HG03558 (cell line): ENCODE measurements at regions not wholly inside any gene's neighbourhood (a gene's known extent, or its start where the extent isn't known, plus 50 kb on each side); places are given as distances from the start of the nearest gene placed in this dataset.

Experiments used
- ATAC-seq: cut with Tn5 transposase; IDR thresholded peaks from one replicate; pipeline ENCODE4 v1.9.1; 2021; ENCODE audit warnings: moderate number of reproducible peaks; ENCODE audit not compliant: unreplicated experiment; ENCODE audit errors: extremely low read depth

GRCh38 chr10:107383357-107383756, 218.9 kb upstream of the SORCS1 start:
- no peak for ATAC-seq

GRCh38 chr10:107379601-107380000, 215.1 kb upstream of the SORCS1 start:
- no peak for ATAC-seq

- ATAC-seq = no peak
These were observed 207.3 kb upstream of the SORCS1 start for GRCh38 chr10:107371801-107372200.

GRCh38 chr10:107364872-107365271, 200.4 kb upstream of the SORCS1 start:
- ATAC-seq = no peak

GRCh38 chr10:107362306-107362705, 197.8 kb upstream of the SORCS1 start:
- ATAC-seq = no peak

- ATAC-seq = no peak
These were observed 192.5 kb upstream of the SORCS1 start for GRCh38 chr10:107357033-107357432.

GRCh38 chr10:107356396-107356795, 191.9 kb upstream of the SORCS1 start:
- no peak for ATAC-seq

GRCh38 chr10:107342711-107343110, 178.2 kb upstream of the SORCS1 start:
- ATAC-seq = no peak

GRCh38 chr10:107341281-107341680, 176.8 kb upstream of the SORCS1 start:
- no peak for ATAC-seq

- no peak for ATAC-seq
These were observed 175.8 kb upstream of the SORCS1 start for GRCh38 chr10:107340326-107340725.

GRCh38 chr10:107336061-107336460, 171.6 kb upstream of the SORCS1 start:
- no peak for ATAC-seq

- ATAC-seq = no peak
These were observed 153.1 kb upstream of the SORCS1 start for GRCh38 chr10:107317592-107317991.

- ATAC-seq = no peak
These were observed 138.7 kb upstream of the SORCS1 start for GRCh38 chr10:107303203-107303602.

- ATAC-seq = no peak
These were observed 135.1 kb upstream of the SORCS1 start for GRCh38 chr10:107299606-107300005.

- ATAC-seq = no peak
These were observed 119.7 kb upstream of the SORCS1 start for GRCh38 chr10:107284187-107284586.

- ATAC-seq = no peak
These were observed 115.8 kb upstream of the SORCS1 start for GRCh38 chr10:107280293-107280692.

GRCh38 chr10:107277591-107277990, 113.1 kb upstream of the SORCS1 start:
- no peak for ATAC-seq

- no peak for ATAC-seq
These were observed 111.3 kb upstream of the SORCS1 start for GRCh38 chr10:107275806-107276205.

GRCh38 chr10:107269626-107270025, 105.1 kb upstream of the SORCS1 start:
- ATAC-seq = no peak

GRCh38 chr10:107264742-107265141, 100.2 kb upstream of the SORCS1 start:
- ATAC-seq = no peak

- no peak for ATAC-seq
These were observed 79.6 kb upstream of the SORCS1 start for GRCh38 chr10:107244122-107244521.

- ATAC-seq = no peak
These were observed 73.8 kb upstream of the SORCS1 start for GRCh38 chr10:107238275-107238674.

GRCh38 chr10:107232013-107232412, 67.5 kb upstream of the SORCS1 start:
- ATAC-seq = no peak
